NCI-H1105 treated with DMSO at 0.1 percent for 48 hours (cell line): ENCODE measurements at regions not wholly inside any gene's neighbourhood (a gene's known extent, or its start where the extent isn't known, plus 50 kb on each side); places are given as distances from the start of the nearest gene placed in this dataset.

Source experiments
- DNase-seq: peaks from one replicate; lab custom pipeline; 2025; lab: John Stamatoyannopoulos, UW

DNA sequence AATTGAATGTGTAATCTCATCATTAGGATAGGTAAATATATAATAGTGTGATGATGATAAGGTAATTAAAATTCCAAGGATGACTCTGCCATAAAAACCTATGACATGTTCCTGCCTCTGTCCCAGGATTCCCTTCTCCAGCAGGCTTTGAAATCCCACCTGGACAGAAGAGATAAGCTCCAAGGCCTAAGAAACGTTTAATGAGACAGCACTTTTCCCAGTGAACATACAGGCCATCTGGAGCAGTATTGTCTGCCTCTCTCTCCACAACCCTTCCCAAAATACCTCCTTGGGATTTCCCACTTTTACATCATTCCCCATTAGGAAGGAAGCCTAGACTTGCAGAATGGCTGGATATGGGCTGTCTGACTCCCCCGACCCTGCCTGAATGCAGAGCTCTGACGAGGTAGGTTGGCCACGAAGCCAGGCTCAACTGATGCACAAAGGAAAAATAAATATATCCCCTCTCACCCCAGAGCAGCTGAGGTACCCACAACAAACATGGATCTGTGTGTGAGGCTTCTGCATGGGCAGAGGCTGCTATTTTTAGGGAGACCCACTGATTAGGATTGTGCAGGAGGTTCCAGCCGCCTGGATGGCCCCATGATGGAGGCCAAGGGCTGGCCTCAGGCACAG is 71.0 kb downstream of the TMPRSS5 start:
- DNase-seq, result peak; percentile 46

GRCh38 chr11:113632981-113633380 is 73.1 kb downstream of the TMPRSS5 start:
- DNase-seq, result no peak

GRCh38 chr11:113629562-113629961 is 76.5 kb downstream of the TMPRSS5 start:
- no peak for DNase-seq

DNA sequence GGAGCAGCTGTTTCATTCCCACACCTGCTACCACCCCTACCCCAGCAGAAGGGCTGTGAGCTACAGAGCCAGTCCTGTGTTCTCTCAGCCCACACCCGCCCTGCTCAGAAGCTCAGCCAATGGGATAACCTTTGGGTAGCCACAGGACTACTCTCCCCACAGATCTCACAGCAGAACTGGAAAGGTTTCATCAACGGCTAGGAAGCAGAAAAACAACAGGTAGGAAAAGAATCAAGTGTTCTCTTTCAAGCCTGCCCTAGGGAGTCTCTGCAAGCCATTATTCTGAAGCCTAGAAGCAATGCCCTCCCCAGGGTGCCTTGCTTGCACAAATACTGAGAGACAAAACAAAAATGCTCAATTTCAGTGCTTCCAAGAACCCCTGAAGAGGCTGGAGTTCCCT is 77.2 kb downstream of the TMPRSS5 start:
- DNase-seq, result no peak

GRCh38 chr11:113627946-113628345 is 78.2 kb downstream of the TMPRSS5 start:
- no peak for DNase-seq

- DNase-seq, result no peak
These were observed 78.8 kb downstream of the TMPRSS5 start for GRCh38 chr11:113627297-113627696.

- no peak for DNase-seq
These were observed 79.4 kb downstream of the TMPRSS5 start for GRCh38 chr11:113626736-113627135.

- DNase-seq, result no peak
These were observed 83.0 kb downstream of the TMPRSS5 start for GRCh38 chr11:113623114-113623513.

DNA sequence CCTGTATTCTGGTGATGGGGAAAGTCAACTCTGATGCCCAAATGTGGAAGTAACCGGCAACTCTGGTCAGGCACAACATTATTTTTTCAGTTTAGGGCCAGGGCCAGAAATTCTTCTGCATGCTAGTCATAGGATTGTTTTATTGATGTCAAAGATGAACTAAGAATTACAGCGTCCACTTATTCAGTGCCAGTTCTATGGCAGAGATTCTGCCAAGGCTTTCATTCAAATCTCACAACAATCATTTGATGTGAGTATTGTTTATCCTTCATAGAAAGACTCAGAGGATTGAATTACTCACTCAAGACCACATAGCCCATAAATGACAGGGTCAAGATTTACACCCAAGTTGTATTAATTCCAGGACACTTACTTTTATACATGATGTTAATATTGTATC is 87.7 kb downstream of the TMPRSS5 start:
- DNase-seq, result no peak

DNA sequence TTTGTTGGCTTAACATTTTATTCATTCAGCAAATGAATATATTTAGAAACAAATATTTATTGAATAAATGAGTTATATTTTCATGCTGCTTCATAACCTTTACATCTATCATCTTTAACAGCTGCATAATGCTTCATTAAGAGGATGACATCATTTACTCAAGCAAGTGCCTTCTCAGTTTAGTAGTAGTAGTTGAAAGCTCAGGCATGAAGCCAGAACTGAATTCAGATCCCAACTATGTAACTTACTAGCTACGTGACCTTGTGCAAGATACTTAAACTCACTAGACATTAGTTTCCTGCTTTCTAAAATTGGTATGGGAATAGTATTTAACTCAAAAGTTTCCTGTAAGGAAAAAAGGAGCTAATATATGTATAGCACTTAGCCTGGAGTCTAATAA is 90.3 kb downstream of the TMPRSS5 start:
- DNase-seq, result no peak

DNA sequence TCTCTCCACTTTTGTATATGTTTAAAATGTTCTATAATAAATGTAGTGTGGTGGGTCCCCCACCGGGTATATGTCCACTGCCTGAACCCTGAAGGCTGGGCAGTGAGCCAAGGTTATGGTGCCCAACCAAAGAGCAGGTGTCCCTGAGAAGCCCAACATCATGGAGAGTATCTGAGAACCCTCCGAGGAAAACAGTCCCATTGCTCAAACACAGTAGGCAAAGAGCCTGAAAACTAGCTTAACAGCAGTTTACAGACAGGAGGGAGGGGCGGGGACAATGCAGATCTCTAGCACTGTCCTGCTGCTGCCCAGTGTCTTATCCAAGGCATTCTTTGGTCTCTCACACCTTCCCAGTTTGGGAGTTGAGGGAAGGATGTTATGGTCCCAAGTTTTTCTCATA is 91.0 kb downstream of the TMPRSS5 start:
- DNase-seq, result peak; percentile 47

DNA sequence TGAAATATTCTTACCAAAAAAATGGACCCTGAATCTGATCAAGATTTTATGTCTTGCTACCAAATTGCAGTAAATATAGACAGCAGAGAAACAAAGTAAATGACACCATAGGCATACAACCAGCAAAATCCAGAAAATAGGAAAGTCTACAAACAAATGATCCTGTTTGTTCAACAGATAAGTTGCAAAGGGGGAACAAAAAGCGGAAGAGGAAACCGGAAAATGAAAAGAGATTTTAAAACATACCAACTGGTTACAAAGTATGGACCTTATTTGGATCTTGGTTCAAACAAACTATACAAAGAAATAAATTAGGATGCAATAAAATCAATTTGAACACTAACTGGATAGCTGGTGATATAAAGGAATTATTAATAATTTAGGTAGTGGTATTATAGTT is 92.0 kb downstream of the TMPRSS5 start:
- DNase-seq, result no peak

GRCh38 chr11:113613619-113614018 is 92.5 kb downstream of the TMPRSS5 start:
- no peak for DNase-seq

- DNase-seq, result no peak
These were observed 101.9 kb downstream of the TMPRSS5 start for GRCh38 chr11:113604186-113604585.

DNA sequence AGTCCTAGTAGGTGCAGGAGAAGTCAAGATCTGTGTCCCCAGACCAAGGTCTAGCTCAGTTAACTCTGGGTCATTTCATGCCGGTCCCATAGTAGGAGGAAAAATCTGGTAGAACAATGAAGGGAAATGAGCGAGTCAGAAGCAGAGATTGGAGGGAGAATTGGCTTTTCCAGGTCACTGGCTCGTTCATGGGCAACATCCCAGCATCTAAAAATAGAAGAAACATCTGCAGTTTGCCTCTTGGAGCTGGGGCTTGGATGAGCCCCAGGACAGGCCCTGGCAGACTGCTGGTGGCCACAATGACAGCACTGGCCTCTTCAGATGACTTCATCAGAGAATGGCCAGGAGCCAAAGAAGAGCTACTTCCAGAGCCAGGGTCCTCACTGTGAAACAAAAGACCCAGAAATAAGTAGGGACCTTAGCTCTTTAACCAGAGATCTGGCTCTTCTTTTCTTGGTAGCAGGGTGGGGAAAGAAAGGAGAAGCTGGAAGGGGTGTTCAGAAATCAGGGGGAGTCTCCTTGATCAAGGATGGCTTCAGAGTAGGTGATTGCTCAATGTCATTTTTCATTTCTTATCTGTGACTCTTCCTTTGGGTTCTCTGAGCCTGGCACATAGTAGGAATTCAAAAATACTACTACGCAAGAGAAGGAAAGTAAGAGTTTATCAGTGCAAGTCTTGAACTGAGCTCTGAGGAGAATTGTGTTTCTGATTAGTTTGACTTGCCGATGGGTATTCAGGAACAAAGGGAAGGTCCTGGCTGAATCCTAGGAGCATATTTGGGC is 102.6 kb downstream of the TMPRSS5 start:
- no peak for DNase-seq

GRCh38 chr11:113602483-113602882 is 103.6 kb downstream of the TMPRSS5 start:
- no peak for DNase-seq

GRCh38 chr11:113596658-113597057 is 109.5 kb downstream of the TMPRSS5 start:
- DNase-seq, result no peak

DNA sequence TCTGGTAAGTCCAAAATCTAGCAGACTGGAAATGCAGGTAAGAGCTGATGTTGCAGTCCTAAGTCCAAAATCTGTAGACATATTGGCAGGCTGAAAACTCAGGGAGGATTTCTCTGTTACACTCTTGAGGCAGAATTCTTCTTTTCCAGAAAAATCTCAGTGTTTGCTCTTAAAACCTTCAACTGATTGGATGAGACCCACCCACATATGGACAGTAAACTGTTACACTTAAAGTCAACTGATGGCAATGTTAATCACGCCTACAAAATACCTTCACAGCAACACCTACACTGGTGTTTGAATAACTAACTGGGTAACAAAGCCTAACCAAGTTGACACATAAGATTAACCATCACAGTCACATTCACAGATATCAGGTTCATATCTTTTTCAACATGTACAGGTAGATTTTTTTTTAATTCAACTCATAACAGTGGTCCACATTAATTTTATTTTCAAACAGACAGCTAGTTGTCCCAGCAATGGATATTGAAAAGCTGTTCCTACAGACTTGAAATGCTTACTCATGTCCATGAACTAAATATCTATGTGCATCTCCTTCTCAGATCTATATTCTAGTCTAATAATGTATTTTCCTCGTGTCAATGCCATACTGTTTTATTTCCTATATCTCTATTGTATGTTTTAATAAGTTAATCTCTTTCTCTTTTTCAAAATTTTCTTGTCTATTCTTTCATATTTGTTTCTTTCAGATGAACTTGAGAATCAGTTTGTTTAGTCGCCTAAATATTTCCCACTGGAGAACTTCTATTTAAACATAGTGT is 110.1 kb downstream of the TMPRSS5 start:
- DNase-seq, result no peak

- no peak for DNase-seq
These were observed 112.3 kb downstream of the TMPRSS5 start for GRCh38 chr11:113593698-113594308.

GRCh38 chr11:113591117-113591516 is 115.0 kb downstream of the TMPRSS5 start:
- peak; percentile 96 for DNase-seq

DNA sequence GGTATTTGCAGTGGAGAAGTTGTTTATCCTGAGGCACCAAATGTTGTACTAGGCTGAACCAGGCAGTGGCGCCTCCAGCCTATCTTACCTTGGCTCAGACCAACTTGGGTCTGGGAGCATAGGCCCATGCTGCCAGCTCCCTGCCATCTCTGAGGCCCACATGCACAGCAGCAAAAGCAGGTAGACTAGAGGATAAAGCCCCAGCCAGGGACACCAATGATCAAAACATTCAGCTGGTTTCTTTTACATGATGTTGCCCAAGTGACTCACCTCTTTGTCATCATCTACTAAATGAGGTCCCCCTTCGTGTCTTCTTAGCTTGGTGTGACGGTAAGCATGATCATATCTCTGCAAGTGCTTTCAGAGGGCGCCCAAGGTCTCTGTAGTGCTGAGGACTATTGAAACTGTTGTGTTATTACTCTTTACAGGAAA is 112.1 kb upstream of the DRD2 start:
- DNase-seq, result no peak

DNA sequence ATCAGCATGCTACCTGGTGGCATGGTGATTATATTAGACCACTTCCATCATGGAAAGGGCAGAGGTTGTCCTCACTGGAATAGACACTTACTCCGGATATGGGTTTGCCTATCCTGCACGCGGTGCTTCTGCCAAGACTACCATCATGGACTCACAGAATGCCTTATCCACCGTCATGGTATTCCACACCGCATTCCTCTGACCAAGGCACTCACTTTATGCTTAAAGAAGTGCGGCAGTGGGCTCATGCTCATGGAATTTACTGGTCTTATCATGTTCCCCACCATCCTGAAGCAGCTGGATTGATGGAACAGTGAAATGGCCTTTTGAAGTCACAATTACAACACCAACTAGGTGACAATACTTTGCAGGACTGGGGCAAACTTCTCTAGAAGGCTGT is 109.2 kb upstream of the DRD2 start:
- DNase-seq, result no peak
